SJCRH30 (cell line): ENCODE measurements at regions not wholly inside any gene's neighbourhood (a gene's known extent, or its start where the extent isn't known, plus 50 kb on each side); places are given as distances from the start of the nearest gene placed in this dataset.
"Not testable (repeated sequence)": the region's sequence is repeated elsewhere in the genome, so short reads cannot be mapped to it uniquely, and the experiment has no call there.

ENCODE experiments used
- DNase-seq, 2 experiments: peaks; one replicate each; pipeline ENCODE4 v3.0.0-alpha.2; 2015 to 2020
- H3K27ac ChIP-seq: fragments of 250-450 bp; sonication (Bioruptor Pico); 2 replicates; pipeline ENCODE4 v1.5.1; 2020; ENCODE audit warnings: mild to moderate bottlenecking, moderate library complexity
- H3K27me3 ChIP-seq: fragments of 250-450 bp; sonication (Bioruptor Pico); 2 replicates; pipeline ENCODE4 v1.5.1; 2020; ENCODE audit warnings: mild to moderate bottlenecking, moderate library complexity
- H3K36me3 ChIP-seq: fragments of 250-450 bp; sonication (Bioruptor Pico); 2 replicates; pipeline ENCODE4 v1.5.1; 2020; ENCODE audit warnings: mild to moderate bottlenecking, moderate library complexity
- H3K4me1 ChIP-seq: fragments of 250-450 bp; sonication (Bioruptor Pico); 2 replicates; pipeline ENCODE4 v1.5.1; 2020; ENCODE audit warnings: mild to moderate bottlenecking, moderate library complexity
- H3K4me3 ChIP-seq: fragments of 250-450 bp; sonication (Bioruptor Pico); 2 replicates; pipeline ENCODE4 v1.5.1; 2020; ENCODE audit warnings: mild to moderate bottlenecking, moderate library complexity
- H3K9me3 ChIP-seq: fragments of 250-450 bp; sonication (Bioruptor Pico); replicated peaks from 2 replicates; pipeline ENCODE4 v1.5.1; 2020; ENCODE audit warnings: mild to moderate bottlenecking, moderate library complexity

DNA sequence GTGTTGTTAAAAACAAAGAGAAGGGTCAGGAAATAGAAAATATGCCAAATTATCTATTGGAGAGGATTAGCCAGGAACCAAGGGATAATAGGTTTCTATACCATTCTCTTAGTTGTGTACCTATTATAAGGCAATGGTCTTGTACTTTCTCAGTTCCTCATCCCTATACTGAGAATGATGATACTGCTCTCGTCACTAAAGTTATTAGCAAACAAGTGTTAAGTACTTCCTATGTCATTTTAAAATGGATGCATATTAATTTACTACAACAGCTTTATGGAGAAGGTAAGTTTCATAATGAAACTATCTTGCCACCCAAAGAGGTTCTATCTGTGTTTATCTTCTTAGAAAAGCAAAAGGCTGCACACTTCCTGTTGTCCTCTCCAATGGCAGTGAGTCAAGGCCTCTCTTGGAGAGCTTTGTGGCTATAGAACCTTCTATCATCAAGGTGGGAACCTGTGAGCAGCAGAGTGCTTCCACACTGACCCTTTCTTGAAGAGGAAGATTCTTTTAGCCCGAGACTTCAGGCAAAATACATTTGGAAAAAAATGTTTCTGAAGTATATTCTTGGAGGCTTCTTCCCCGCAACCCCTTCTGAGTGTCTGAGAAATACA is 460.7 kb upstream of the FANCL start:
- Histone ChIP-seq H3K4me3 (no peak overlapping the region), H3K9me3 (no peaks in the 10 kb centered on the region), H3K4me1 (no peaks in the 10 kb centered on the region), H3K36me3 (no peaks in the 10 kb centered on the region), H3K27ac (no peak overlapping the region), H3K27me3 (no peaks in the 10 kb centered on the region)
- no peak for DNase-seq

- H3K36me3 ChIP-seq = no peaks in the 10 kb centered on the region
- DNase-seq = no peak
- no peaks in the 10 kb centered on the region for H3K4me1 ChIP-seq
- no peaks in the 10 kb centered on the region for H3K27me3 ChIP-seq
- no peaks in the 10 kb centered on the region for H3K9me3 ChIP-seq
- no peak overlapping the region for H3K27ac ChIP-seq
- no peak overlapping the region for H3K4me3 ChIP-seq
These were observed 459.5 kb upstream of the FANCL start for GRCh38 chr2:58700591-58700990.

- Histone ChIP-seq H3K9me3 (no peaks in the 10 kb centered on the region), H3K27ac (no peak overlapping the region), H3K27me3 (no peaks in the 10 kb centered on the region), H3K4me3 (no peak overlapping the region), H3K36me3 (no peaks in the 10 kb centered on the region), H3K4me1 (no peaks in the 10 kb centered on the region)
- no peak for DNase-seq
These were observed 458.3 kb upstream of the FANCL start for GRCh38 chr2:58699411-58699810.

- 0 out of 2 replicates have a peak, but pooled peaks cover 3% of the 10 kb centered on the region for H3K9me3 ChIP-seq
- H3K36me3 ChIP-seq = no peaks in the 10 kb centered on the region
- H3K27me3 ChIP-seq = no peaks in the 10 kb centered on the region
- DNase-seq = no peak
- H3K27ac ChIP-seq = no peak overlapping the region
- no peak overlapping the region for H3K4me3 ChIP-seq
- no peaks in the 10 kb centered on the region for H3K4me1 ChIP-seq
These were observed 457.5 kb upstream of the FANCL start for GRCh38 chr2:58698620-58699019.

GRCh38 chr2:58694114-58694513 is 453.0 kb upstream of the FANCL start:
- not testable (repeated sequence) for DNase-seq, H3K27me3 ChIP-seq, H3K4me3 ChIP-seq, H3K9me3 ChIP-seq, H3K4me1 ChIP-seq, H3K27ac ChIP-seq, H3K36me3 ChIP-seq

DNA sequence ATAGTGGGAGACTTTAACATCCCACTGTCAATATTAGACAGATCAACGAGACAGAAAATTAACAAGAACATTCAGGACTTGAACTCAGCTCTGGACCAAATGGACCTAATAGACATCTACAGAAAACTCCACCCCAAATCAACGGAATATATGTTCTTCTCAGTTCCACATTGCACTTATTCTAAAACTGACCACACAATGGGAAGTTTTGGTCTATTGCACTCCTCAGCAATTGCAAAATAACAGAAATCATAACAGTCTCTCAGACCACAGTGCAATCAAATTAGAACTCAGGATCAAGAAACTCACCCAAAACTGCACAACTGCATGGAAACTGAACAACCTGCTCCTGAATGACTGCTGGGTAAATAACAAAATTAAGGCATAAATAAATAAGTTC is 449.9 kb upstream of the FANCL start:
- not testable (repeated sequence) for H3K27ac ChIP-seq, H3K9me3 ChIP-seq, DNase-seq, H3K27me3 ChIP-seq, H3K4me1 ChIP-seq, H3K4me3 ChIP-seq, H3K36me3 ChIP-seq

DNA sequence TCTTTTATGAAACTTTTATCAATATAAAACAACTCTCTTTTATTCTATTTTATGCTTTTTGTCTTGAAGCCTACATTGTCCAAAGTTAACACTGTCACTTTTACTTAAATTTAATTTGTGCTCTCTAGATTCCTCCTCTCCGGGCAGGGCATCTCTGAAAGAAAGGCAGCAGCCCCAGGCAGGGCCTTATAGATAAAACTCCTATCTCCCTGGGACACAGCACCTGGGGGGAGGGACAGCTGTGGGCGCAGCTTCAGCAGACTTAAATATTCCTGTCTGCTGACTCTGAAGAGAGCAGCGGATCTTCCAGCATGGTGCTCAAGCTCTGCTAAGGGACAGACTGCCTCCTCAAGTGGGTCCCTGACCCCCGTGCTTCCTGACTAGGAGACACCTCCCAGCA is 447.7 kb upstream of the FANCL start:
- H3K36me3 ChIP-seq = no peaks in the 10 kb centered on the region
- H3K27ac ChIP-seq = no peak overlapping the region
- DNase-seq = no peak
- H3K4me1 ChIP-seq = no peaks in the 10 kb centered on the region
- no peaks in the 10 kb centered on the region for H3K27me3 ChIP-seq
- H3K4me3 ChIP-seq = no peak overlapping the region
- H3K9me3 ChIP-seq = 0 out of 2 replicates have a peak, but pooled peaks cover under 1% of the 10 kb centered on the region

DNA sequence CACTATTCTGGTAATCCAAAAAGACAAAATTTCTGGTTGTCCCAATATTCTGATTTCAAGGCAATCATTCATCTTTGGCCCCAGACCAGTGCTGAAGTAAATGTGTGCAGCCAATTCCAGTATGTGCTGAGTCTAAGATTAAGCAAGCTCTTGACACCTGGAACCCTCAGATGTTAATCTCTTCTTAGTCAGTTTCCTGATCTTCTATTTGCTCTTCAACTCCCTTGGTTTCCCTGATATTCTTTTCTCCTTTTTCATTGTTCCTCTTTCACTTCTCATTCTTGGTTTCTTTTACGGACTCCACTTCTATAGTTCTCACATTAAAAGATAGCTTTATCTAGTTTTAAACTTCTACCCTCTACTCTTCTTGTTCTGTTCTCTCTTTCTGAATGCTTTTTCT is 445.7 kb upstream of the FANCL start:
- no peaks in the 10 kb centered on the region for H3K27me3 ChIP-seq
- DNase-seq = no peak
- no peaks in the 10 kb centered on the region for H3K4me1 ChIP-seq
- H3K9me3 ChIP-seq = no peaks in the 10 kb centered on the region
- H3K36me3 ChIP-seq = no peaks in the 10 kb centered on the region
- H3K4me3 ChIP-seq = no peak overlapping the region
- no peak overlapping the region for H3K27ac ChIP-seq

- Histone ChIP-seq H3K9me3 (no peaks in the 10 kb centered on the region), H3K36me3 (no peaks in the 10 kb centered on the region), H3K4me3 (no peak overlapping the region), H3K27me3 (no peaks in the 10 kb centered on the region), H3K27ac (no peak overlapping the region), H3K4me1 (no peaks in the 10 kb centered on the region)
- DNase-seq = no peak
These were observed 439.7 kb upstream of the FANCL start for GRCh38 chr2:58680755-58681310.

DNA sequence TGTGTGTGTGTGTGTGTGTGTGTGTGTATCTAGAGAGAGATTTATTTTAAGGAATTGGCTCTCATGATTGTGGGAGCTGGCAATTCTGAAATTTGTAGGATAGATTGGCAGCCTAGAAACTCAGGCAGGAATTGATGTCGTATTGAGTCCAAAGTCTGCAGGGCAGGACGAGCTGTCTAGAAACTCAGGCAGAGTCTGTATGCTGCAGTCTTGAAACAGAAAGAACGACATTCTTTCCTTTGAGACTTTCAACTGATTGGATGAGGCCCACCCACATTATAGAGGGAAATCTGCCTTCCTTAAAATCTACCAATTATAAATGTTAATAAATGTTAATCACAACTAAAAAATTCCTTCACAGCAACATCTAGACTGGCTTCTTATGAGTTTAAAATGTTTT is 436.6 kb upstream of the FANCL start:
- no peaks in the 10 kb centered on the region for H3K27me3 ChIP-seq

DNA sequence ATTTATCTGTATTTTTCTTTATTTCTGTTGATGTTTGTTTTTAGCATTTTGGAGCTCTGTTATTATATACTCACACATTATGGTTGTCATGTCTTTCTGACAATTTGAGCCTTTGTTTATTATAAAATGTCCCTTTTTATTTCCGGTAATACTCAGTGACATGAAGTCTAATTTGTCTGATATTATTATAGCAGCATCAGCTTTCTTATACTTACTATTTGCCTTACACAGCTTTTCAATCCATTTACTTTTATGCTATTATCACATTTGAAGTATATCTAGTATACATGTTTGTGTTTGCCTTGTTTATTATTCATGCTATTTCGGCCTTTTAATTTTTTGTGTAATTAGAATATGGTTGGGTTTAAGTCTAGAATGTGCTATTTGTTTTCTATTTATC is 430.6 kb upstream of the FANCL start:
- no peak for DNase-seq
- Histone ChIP-seq H3K9me3 (no peaks in the 10 kb centered on the region), H3K27ac (no peak overlapping the region), H3K36me3 (no peaks in the 10 kb centered on the region), H3K27me3 (no peaks in the 10 kb centered on the region), H3K4me3 (no peak overlapping the region), H3K4me1 (no peaks in the 10 kb centered on the region)

More for the DNA sequence above, 436.6 kb upstream of the FANCL start:
- H3K36me3 ChIP-seq = no peaks in the 10 kb centered on the region
- no peak overlapping the region for H3K27ac ChIP-seq
- no peaks in the 10 kb centered on the region for H3K4me1 ChIP-seq
- H3K4me3 ChIP-seq = no peak overlapping the region
- DNase-seq = no peak
- no peaks in the 10 kb centered on the region for H3K9me3 ChIP-seq

DNA sequence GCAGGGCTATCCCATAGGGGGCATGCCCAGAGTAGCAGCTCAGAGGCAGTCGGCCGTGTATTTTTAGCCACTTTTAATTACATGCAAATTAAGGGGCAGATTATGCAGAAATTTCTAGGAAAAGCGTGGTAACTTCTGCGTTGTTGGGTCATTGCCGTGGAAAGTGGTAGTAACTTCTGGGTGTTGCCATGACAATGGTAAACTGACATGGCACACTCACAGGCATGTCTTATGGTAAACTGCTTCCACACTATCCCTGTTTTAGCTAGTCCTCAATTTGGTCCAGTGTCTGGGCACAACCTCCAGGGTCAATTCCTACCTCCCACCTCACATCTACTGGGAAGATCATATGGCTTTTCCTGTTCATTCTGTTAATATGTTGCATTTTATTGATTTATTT is 428.9 kb upstream of the FANCL start:
- no peak for DNase-seq
- H3K4me3 ChIP-seq = no peak overlapping the region
- no peaks in the 10 kb centered on the region for H3K36me3 ChIP-seq
- H3K9me3 ChIP-seq = no peaks in the 10 kb centered on the region
- H3K27ac ChIP-seq = no peak overlapping the region
- H3K27me3 ChIP-seq = no peaks in the 10 kb centered on the region
- no peaks in the 10 kb centered on the region for H3K4me1 ChIP-seq

DNA sequence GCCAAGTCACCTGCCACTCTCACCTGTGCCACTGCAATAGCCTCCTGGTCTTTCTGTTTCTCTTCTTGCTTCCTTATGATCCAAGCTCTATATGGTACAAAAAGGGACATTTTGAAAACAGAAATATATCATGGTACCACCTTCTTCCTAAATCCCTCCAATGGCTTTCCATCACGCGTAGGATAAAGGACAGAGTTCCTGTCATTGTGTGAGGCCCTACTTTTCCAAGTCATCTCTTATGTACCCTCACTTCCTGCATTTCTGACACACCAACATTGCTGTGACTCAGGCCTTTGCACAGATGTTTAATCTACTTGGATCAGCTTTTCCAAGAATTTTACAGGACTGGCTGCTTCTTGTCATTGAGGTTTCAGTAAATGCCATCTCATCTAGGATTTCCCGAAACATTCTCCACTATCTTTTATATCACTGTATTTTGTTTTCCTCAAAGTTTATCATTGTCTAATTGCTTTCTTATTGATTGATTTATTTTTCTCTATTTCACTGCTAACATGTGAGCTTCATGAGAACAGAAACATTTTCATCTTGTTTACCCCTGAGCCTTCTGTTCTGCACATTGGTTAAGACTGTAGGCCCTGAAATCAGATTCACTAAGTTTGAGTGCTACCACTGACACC is 426.1 kb upstream of the FANCL start:
- no peak for DNase-seq
- Histone ChIP-seq H3K4me3 (no peak overlapping the region), H3K4me1 (no peaks in the 10 kb centered on the region), H3K27me3 (no peaks in the 10 kb centered on the region), H3K9me3 (no peaks in the 10 kb centered on the region), H3K27ac (no peak overlapping the region), H3K36me3 (no peaks in the 10 kb centered on the region)

GRCh38 chr2:58666323-58666970 is 425.3 kb upstream of the FANCL start:
- Histone ChIP-seq H3K36me3 (no peaks in the 10 kb centered on the region), H3K4me1 (no peaks in the 10 kb centered on the region), H3K27me3 (no peaks in the 10 kb centered on the region), H3K27ac (no peak overlapping the region), H3K4me3 (no peak overlapping the region), H3K9me3 (no peaks in the 10 kb centered on the region)
- no peak for DNase-seq

GRCh38 chr2:58665154-58665553 is 424.0 kb upstream of the FANCL start:
- no peaks in the 10 kb centered on the region for H3K27me3 ChIP-seq
- H3K4me1 ChIP-seq = no peaks in the 10 kb centered on the region
- H3K4me3 ChIP-seq = no peak overlapping the region
- no peak overlapping the region for H3K27ac ChIP-seq
- H3K9me3 ChIP-seq = no peaks in the 10 kb centered on the region
- DNase-seq = no peak
- H3K36me3 ChIP-seq = no peaks in the 10 kb centered on the region
